Dermis microvascular lymphatic vessel endothelial cell (primary cell): ENCODE measurements at regions not wholly inside any gene's neighbourhood (a gene's known extent, or its start where the extent isn't known, plus 50 kb on each side); places are given as distances from the start of the nearest gene placed in this dataset.

ENCODE experiments used
- DNase-seq, 2 donors: peaks; one replicate each; pipeline versions ENCODE4 v3.0.0 to v3.0.0-alpha.2; 2010; ENCODE audit warnings: low read depth in 2 of 2

- no peak for DNase-seq
Measured at GRCh38 chr1:38719880-38720279, 139.7 kb downstream of the RRAGC start.

GRCh38 chr1:38718031-38718430 is 141.5 kb downstream of the RRAGC start:
- no peak for DNase-seq

DNA sequence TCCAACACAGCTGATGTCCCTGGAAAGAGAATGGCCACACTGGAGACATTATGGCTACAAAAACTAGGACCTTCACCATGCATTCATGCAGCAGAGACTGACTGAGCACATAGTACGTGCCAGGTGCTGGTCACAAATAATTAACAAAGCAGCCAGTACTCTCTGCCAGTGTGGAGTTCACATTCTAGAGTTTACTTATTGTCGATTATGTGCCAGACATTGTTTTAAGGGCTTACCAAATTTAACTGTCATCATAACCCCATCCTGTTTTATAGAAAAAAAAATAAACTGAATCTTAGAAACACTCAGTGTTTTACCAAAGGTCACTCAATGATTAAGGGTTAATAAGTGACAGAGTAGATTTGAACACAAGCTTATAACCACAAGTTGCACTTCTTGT is 143.3 kb downstream of the RRAGC start:
- DNase-seq: no peak

DNA sequence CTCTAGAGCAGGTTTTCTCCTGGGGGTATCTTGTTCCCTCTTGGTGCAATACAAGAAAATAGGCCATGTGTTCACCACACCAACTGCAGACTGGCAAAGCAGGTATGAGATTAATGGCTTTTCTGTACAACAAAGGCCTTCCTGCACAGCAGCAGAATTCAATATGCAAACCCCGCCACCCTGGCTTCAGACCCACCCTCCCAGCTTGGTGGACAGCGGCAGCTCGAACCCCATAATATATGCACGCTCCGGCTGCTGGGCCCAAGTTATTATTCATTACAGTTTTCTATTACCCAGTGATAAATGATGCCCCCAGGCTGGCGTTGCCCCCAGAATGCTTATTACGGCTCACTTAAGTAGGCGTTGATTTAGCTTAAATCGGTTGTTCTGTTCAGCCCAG is 144.2 kb downstream of the RRAGC start:
- DNase-seq: no peak

DNA sequence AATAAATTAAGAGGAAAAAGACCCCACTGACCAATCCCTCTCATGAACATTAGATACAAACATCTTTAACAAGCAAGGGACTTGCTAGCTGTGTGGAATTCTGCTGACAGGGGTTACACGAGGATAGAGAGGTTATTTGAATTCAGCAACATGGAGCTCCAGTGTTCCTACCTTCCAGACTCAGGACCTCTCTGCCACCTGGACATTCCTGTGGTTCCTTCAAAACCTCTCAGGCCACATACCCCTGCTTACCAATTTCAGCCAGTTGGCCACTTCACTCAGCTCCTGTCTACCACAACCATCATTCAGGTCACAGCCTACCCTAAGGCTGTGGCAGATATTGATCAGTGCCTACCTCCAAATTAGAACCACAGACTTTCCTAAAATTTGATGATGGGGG is 147.5 kb downstream of the RRAGC start:
- no peak for DNase-seq

- no peak for DNase-seq
Measured at GRCh38 chr1:38708701-38709258, 150.8 kb downstream of the RRAGC start.

DNA sequence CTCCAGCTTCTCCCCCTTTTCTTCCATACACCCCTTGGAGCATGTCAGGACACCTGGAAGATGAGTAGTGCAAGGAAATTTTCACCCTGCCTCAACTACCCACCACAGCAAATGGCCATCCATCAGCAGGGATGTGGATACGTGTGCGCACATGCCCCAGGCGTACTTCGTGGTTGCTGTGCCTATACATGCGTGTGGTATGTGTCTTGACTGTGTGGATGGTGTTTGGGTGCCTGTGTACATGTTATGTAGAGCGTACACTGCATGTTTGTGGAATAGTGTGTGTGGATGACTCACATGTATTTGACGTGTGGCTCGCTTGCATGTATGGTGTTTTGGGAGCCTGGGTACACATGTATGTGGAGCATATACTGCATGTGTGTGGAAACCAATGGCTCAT is 158.5 kb downstream of the RRAGC start:
- DNase-seq: no peak

GRCh38 chr1:38700077-38700470 is 159.5 kb downstream of the RRAGC start:
- DNase-seq: no peak

DNA sequence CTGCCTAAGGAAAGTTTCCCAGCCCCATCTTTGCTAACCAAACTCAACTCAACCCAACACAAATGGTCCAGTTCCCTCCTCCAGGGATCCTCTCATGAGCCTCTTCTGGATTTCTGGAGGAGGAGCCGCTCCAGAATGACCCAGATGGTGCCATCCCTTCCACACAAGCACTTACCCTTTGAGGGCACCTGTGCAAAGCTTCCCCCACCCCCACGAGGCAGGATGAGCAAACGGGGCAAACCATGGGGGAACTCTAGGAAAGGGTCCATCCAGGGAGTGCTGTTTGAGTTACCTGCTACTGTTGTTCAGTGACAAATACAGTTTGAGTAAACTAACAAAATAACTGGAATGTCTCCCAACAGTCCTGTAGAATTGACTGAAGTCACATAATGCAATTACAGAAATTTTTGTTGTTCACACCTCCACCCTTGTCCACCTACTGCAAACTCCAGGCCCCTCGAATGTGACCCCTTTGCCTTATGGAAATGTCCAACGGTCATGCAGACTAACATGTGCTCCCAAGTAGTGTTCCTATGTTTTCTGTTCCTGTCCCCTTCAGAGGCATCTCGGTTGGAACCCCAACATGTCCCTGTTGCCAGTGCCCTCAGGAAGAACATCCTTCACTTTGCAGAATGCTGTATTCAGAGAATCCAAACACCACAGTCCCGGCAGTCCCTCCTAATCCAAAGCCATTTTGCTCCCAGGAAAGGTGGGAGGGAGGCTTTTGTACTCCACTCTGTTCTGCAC is 160.1 kb downstream of the RRAGC start:
- DNase-seq: no peak

- no peak for DNase-seq
Measured at GRCh38 chr1:38697387-38697786, 162.2 kb downstream of the RRAGC start.

GRCh38 chr1:38696371-38696770 is 163.2 kb downstream of the RRAGC start:
- DNase-seq: no peak

- DNase-seq: no peak
Measured at GRCh38 chr1:38693759-38694158, 165.8 kb downstream of the RRAGC start.

DNA sequence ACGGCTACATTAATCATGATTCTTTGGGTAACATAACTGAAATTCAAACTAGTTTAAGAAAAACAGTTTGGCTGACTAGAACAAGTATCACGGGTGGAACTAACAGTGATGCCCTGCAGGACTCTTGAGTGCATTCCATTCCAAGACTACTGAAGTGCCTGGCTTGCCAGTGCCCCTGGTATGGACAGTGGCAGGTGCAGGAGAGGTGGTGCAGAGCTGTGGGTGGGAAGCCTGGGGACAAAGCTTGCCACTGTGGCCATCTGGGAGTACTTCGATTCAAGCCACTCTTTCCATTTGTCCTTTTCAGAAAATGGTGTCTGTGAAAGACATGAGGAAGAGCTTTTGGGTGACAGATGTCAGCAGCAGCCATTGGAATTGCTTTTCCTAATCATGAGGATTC is 166.5 kb downstream of the RRAGC start:
- no peak for DNase-seq

DNA sequence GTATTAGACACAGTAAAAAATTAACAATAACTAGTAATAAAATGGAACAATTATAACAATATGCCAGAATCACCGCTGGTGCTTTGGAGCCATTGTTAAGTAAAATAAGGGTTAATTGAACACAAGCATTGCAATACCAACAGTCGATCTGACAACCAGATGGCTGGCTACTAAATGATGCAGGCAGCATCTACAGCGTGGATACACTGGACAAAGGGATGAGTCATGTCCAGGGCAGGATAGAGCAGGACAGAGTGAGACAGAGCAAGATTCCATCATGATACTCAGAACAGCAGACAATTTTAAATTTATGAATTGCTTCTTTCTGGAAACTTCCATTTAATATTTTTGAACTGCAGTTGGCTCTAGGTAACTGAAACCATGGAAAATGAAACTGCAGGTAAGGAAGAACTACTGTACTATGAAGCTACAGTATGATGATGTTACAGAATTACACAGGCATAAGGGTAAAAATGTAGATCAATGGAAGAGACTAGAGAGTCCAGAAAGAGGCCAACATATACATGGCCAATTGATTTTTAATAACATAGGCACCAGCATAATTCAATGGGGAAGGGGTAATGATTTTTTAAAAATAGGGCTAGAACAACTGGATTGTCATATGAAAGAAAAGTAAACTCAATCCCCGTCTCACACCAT is 168.7 kb downstream of the RRAGC start:
- no peak for DNase-seq

DNA sequence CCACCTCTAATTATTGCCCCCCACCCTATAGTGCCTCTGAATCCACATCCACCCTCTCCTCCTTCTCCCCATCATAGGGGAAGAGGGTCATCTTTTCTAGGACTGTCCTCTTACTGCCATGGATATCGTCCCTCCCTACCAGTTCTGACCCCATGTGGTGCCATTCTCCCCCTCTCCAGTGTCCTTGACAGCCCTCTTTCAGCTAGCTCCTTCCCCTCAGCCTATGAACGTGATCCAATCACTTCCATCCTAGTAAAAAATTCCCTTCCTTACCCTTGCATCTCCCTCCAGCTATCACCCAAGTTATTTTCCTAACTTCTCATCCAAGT is 172.7 kb downstream of the RRAGC start:
- DNase-seq: no peak

- DNase-seq: no peak
Measured at GRCh38 chr1:38686167-38686926, 173.2 kb downstream of the RRAGC start.

DNA sequence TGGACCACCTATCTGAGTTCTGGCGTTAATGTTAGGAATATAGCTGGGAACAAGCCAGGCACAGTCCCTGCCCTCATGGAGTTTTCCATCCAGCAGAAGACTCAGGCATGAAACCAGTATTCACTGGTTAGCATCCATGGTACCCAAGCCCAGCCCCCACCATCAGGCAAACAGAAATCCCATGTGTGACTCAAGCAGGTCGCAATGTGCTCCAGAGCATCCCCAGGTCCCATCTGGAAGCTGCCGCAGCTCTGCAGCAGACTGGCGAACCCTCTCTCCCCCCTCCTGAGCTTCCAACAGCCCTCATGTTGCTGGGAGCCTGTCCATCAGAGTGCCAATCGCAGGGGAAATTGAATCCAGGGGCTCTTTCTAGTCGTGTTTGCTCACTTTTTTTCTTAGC is 174.2 kb downstream of the RRAGC start:
- no peak for DNase-seq

- DNase-seq: peak; percentile 9 to 45
Measured at GRCh38 chr1:38680801-38681510, 178.6 kb downstream of the RRAGC start.

- DNase-seq: no peak
Measured at GRCh38 chr1:38677756-38678155, 181.8 kb downstream of the RRAGC start.

DNA sequence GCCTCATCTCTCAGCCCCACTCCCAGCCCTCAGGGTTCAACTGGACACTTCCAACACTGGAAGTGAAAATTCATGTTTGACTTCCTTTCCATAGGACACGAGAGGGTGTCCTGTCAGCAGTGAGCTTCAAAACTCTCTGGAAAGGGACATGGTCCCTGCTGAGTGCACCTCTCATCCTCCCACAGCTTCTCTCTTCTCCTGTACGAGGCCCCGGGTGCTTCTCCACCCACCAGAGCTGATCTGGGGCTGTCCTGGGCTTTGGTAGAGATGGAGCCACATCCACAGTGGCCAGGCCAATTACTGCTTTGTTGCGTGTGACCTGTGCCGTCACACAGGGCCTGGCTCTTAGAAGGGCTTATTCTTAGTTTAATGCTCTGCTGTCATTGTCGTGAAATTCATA is 182.3 kb downstream of the RRAGC start:
- DNase-seq: no peak

DNA sequence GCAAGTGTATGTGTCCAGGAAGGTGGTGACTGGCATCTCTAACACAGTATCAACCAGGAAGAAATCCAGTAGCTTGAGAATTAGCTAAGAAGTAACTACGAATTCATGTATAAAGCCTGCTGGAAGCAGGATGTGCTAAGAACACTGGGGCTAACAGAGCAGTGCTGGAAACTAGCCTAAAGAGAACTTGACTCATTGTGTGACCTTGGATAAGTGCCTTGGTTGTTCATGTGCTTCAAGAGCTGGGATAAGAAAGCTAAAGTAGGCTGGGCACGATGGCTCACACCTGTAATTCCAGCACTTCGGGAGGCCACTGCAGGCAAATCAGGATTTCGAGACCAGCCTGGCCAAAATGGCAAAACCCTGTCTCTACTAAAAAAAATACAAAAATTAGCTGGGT is 186.9 kb downstream of the RRAGC start:
- DNase-seq: no peak

- DNase-seq: no peak
Measured at GRCh38 chr1:38671221-38671620, 188.4 kb downstream of the RRAGC start.
